ENCODE measurements at regions not wholly inside any gene's neighbourhood (a gene's known extent, or its start where the extent isn't known, plus 50 kb on each side); places are given as distances from the start of the nearest gene placed in this dataset.

GRCh38 chr5:67467110-67467509, 270.5 kb upstream of the CD180 start:
- no peak for TF ChIP-seq EZH2 (IDR thresholded peaks at IDR 0.05; ENCODE audit: insufficient read depth, low read length)
- TF ChIP-seq, protein P1, sequence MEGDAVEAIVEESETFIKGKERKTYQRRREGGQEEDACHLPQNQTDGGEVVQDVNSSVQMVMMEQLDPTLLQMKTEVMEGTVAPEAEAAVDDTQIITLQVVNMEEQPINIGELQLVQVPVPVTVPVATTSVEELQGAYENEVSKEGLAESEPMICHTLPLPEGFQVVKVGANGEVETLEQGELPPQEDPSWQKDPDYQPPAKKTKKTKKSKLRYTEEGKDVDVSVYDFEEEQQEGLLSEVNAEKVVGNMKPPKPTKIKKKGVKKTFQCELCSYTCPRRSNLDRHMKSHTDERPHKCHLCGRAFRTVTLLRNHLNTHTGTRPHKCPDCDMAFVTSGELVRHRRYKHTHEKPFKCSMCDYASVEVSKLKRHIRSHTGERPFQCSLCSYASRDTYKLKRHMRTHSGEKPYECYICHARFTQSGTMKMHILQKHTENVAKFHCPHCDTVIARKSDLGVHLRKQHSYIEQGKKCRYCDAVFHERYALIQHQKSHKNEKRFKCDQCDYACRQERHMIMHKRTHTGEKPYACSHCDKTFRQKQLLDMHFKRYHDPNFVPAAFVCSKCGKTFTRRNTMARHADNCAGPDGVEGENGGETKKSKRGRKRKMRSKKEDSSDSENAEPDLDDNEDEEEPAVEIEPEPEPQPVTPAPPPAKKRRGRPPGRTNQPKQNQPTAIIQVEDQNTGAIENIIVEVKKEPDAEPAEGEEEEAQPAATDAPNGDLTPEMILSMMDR (IDR thresholded peaks at IDR 0.05; ENCODE audit: insufficient read depth, low read depth, low read length), result no peak

All from astrocyte (in vitro differentiated cells and primary cell).